ENCODE measurements at regions not wholly inside any gene's neighbourhood (a gene's known extent, or its start where the extent isn't known, plus 50 kb on each side); places are given as distances from the start of the nearest gene placed in this dataset.

DNA sequence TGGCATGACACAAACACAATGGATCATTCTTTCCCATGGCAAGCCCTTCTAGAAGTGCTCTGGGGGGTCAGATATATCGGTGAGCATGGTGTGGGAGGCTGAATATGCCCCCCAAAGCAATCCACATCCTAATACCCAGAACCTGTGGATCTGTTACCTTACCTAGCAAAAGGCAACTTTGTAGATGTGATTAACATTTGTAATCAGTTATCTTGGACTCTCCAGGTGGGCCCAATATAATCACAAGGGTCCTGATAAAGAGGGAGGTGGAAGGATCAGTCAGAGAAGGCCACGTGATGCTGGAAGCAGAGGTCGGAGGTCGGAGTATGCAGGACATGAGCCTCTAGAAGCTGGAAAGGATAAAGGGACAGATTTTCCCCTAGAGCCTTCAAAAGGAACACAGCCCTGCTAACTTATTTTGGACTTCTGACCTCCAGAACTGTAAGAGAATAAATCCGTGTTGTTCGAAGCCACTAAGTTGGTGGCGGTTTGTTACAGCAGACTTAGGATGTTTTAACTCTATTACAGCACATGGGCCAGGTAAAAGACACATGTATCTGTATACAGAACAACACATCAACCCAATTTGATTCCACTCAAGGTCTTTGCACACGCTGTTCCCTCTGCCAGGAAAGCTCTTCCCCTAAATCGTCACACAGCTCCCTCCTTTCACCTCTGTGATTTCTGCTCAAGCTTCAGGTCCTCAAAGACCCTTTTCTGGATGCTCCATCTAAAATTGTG, 115.3 kb downstream of the NOG start:
- no peak overlapping the region for H3K27ac Mint-ChIP-seq (ENCODE audit: unreplicated experiment)
- TF ChIP-seq, protein P1, sequence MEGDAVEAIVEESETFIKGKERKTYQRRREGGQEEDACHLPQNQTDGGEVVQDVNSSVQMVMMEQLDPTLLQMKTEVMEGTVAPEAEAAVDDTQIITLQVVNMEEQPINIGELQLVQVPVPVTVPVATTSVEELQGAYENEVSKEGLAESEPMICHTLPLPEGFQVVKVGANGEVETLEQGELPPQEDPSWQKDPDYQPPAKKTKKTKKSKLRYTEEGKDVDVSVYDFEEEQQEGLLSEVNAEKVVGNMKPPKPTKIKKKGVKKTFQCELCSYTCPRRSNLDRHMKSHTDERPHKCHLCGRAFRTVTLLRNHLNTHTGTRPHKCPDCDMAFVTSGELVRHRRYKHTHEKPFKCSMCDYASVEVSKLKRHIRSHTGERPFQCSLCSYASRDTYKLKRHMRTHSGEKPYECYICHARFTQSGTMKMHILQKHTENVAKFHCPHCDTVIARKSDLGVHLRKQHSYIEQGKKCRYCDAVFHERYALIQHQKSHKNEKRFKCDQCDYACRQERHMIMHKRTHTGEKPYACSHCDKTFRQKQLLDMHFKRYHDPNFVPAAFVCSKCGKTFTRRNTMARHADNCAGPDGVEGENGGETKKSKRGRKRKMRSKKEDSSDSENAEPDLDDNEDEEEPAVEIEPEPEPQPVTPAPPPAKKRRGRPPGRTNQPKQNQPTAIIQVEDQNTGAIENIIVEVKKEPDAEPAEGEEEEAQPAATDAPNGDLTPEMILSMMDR (IDR thresholded peaks at IDR 0.05; ENCODE audit: unreplicated experiment) = no peak
- no peaks in the 10 kb centered on the region for H3K9me3 Mint-ChIP-seq (ENCODE audit: unreplicated experiment)
- no peaks in the 10 kb centered on the region for H3K36me3 Mint-ChIP-seq (ENCODE audit: low read depth, unreplicated experiment)
- no peaks in the 10 kb centered on the region for H3K27me3 Mint-ChIP-seq (ENCODE audit: unreplicated experiment)
- no peak for DNase-seq (ENCODE audit: low spot score)
- H3K4me3 Mint-ChIP-seq (ENCODE audit: unreplicated experiment) = no peak overlapping the region
- H3K4me1 Mint-ChIP-seq (ENCODE audit: unreplicated experiment) = no peaks in the 10 kb centered on the region

DNA sequence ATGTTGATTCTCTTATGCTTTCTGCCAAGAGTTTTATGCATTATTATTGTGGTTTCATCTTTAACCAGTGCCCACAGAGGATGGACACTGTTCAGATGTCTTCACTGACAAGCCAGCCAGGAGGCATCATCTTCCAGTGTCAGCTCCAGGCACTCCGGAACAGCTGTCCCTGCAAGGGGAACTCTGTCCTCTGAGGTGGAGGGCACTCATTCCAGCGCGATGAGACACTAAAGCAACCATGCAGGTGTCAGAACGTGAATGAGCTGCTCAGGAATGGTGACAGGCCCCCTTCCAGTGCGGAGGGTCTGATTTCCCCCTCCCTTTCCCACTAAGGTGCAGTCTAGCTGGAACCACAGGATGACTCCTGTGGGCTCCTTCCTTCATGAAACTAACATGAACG, 117.5 kb downstream of the NOG start:
- no peaks in the 10 kb centered on the region for H3K9me3 Mint-ChIP-seq (ENCODE audit: unreplicated experiment)
- no peak overlapping the region for H3K27ac Mint-ChIP-seq (ENCODE audit: unreplicated experiment)
- no peaks in the 10 kb centered on the region for H3K27me3 Mint-ChIP-seq (ENCODE audit: unreplicated experiment)
- no peaks in the 10 kb centered on the region for H3K36me3 Mint-ChIP-seq (ENCODE audit: low read depth, unreplicated experiment)
- no peak overlapping the region for H3K4me3 Mint-ChIP-seq (ENCODE audit: unreplicated experiment)
- H3K4me1 Mint-ChIP-seq (ENCODE audit: unreplicated experiment) = no peaks in the 10 kb centered on the region
- TF ChIP-seq, protein P1 (IDR thresholded peaks at IDR 0.05; ENCODE audit: unreplicated experiment) = no peak
- DNase-seq (ENCODE audit: low spot score) = no peak

- Mint-ChIP-seq H3K4me3 (ENCODE audit: unreplicated experiment) (no peak overlapping the region), H3K9me3 (ENCODE audit: unreplicated experiment) (no peaks in the 10 kb centered on the region), H3K27me3 (ENCODE audit: unreplicated experiment) (peaks cover 2% of the 10 kb centered on the region), H3K27ac (ENCODE audit: unreplicated experiment) (no peak overlapping the region), H3K36me3 (ENCODE audit: low read depth, unreplicated experiment) (no peaks in the 10 kb centered on the region), H3K4me1 (ENCODE audit: unreplicated experiment) (peaks cover 3% of the 10 kb centered on the region)
- TF ChIP-seq, protein P1 (IDR thresholded peaks at IDR 0.05; ENCODE audit: unreplicated experiment) = peak; percentile 83
- DNase-seq (ENCODE audit: low spot score) = peak; percentile 80
Observed at GRCh38 chr17:56715613-56716357, 117.9 kb downstream of the C17orf67 start.

DNA sequence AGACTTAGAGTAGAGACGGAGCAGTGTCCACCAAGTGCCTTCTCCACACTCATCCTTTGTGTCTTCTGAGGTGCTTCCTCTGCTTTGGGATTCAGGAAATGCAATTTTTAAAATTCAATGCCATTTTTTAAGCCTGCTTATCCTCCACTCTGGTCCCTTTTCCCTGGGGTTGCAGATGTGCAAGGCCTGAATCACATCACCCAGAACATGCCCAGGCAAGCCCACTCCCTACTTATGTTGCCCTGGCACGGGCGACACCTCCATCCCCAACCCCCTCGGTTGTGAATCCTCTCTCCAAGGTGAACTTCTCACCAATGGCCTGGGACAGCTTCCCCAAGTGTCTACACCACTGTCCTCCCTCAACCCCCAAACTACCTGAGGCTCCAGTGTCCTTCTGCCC, 116.2 kb downstream of the C17orf67 start:
- H3K36me3 Mint-ChIP-seq (ENCODE audit: low read depth, unreplicated experiment) = no peaks in the 10 kb centered on the region
- no peaks in the 10 kb centered on the region for H3K9me3 Mint-ChIP-seq (ENCODE audit: unreplicated experiment)
- no peak overlapping the region for H3K27ac Mint-ChIP-seq (ENCODE audit: unreplicated experiment)
- TF ChIP-seq, protein P1 (IDR thresholded peaks at IDR 0.05; ENCODE audit: unreplicated experiment) = no peak
- DNase-seq (ENCODE audit: low spot score) = no peak
- peaks cover 3% of the 10 kb centered on the region for H3K4me1 Mint-ChIP-seq (ENCODE audit: unreplicated experiment)
- no peak overlapping the region for H3K4me3 Mint-ChIP-seq (ENCODE audit: unreplicated experiment)
- peaks cover 2% of the 10 kb centered on the region for H3K27me3 Mint-ChIP-seq (ENCODE audit: unreplicated experiment)

- H3K4me1 Mint-ChIP-seq (ENCODE audit: unreplicated experiment) = peaks cover 3% of the 10 kb centered on the region
- TF ChIP-seq, protein P1 (IDR thresholded peaks at IDR 0.05; ENCODE audit: unreplicated experiment) = no peak
- no peak overlapping the region for H3K4me3 Mint-ChIP-seq (ENCODE audit: unreplicated experiment)
- no peak overlapping the region for H3K27ac Mint-ChIP-seq (ENCODE audit: unreplicated experiment)
- no peaks in the 10 kb centered on the region for H3K36me3 Mint-ChIP-seq (ENCODE audit: low read depth, unreplicated experiment)
- DNase-seq (ENCODE audit: low spot score) = no peak
- H3K9me3 Mint-ChIP-seq (ENCODE audit: unreplicated experiment) = no peaks in the 10 kb centered on the region
- peaks cover 2% of the 10 kb centered on the region for H3K27me3 Mint-ChIP-seq (ENCODE audit: unreplicated experiment)
Observed at GRCh38 chr17:56718515-56718914, 115.2 kb downstream of the C17orf67 start.
